Tibial artery (tissue), 4 donors: ENCODE measurements at regions not wholly inside any gene's neighbourhood (a gene's known extent, or its start where the extent isn't known, plus 50 kb on each side); places are given as distances from the start of the nearest gene placed in this dataset.

Experiments used
- DNase-seq, 2 donors: peaks; one replicate each; pipeline ENCODE4 v3.0.0-alpha.2; 2019
- H3K27ac ChIP-seq, 2 donors: fragments of 200-600 bp; sonication (generic) in 1 of 2; 1 replicate in 1 of 2; 2 replicates in 1 of 2; pipeline ENCODE4 v1.5.1; 2018 to 2019; ENCODE audit warnings: mild to moderate bottlenecking in 1 of 2
- H3K27me3 ChIP-seq, 2 donors: fragments of 200-600 bp; sonication (generic) in 1 of 2; one replicate each; pipeline versions ENCODE4 v1.5.1 to v1.6.0; 2016 to 2019
- H3K36me3 ChIP-seq, 3 donors: fragments of 200-600 bp; sonication (generic) in 2 of 3; one replicate each; pipeline ENCODE4 v1.5.1; 2016 to 2019; ENCODE audit warnings: mild to moderate bottlenecking in 2 of 3
- H3K4me1 ChIP-seq, 4 donors: fragments of 200-600 bp; sonication (generic) in 2 of 4; 1 replicate in 3 of 4; 2 replicates in 1 of 4; pipeline ENCODE4 v1.5.1; 2016 to 2019
- H3K4me3 ChIP-seq, 2 donors: fragments of 200-600 bp; sonication (generic) in 1 of 2; 1 replicate in 1 of 2; 2 replicates in 1 of 2; pipeline ENCODE4 v1.5.1; 2018 to 2019; ENCODE audit warnings: mild to moderate bottlenecking in 2 of 2
- H3K9me3 ChIP-seq, 3 donors: fragments of 200-600 bp; sonication (generic) in 1 of 3; one replicate each; pipeline ENCODE4 v1.5.1; 2016 to 2019
- intact Hi-C: fragments of 100-400 bp; cut with DNase I; formaldehyde crosslinking; loops from one replicate; pipeline ENCODE4 v1.15.0; 2023; ENCODE audit warnings: low total_unique reads
- TF ChIP-seq, protein P1 (sequence below), 2 experiments: fragments of 200-600 bp in 1 of 2; fragments of 450-650 bp in 1 of 2; IDR thresholded peaks; one replicate each; pipeline ENCODE4 v1.5.1; 2017 to 2019; ENCODE audit warnings: antibody characterized with exemption in 2 of 2, mild to moderate bottlenecking in 1 of 2, moderate library complexity in 1 of 2

GRCh38 chr5:3386637-3387036 is 209.0 kb upstream of the IRX1 start:
- intact Hi-C loops: no loop called here
- Histone ChIP-seq H3K4me3 (no peak overlapping the region), H3K9me3 (no peaks in the 10 kb centered on the region), H3K4me1 (no peaks in the 10 kb centered on the region), H3K36me3 (no peaks in the 10 kb centered on the region), H3K27ac (no peak overlapping the region), H3K27me3 (peaks cover 0 to 2% of the 10 kb centered on the region in 2 donors)
- TF ChIP-seq, protein P1, sequence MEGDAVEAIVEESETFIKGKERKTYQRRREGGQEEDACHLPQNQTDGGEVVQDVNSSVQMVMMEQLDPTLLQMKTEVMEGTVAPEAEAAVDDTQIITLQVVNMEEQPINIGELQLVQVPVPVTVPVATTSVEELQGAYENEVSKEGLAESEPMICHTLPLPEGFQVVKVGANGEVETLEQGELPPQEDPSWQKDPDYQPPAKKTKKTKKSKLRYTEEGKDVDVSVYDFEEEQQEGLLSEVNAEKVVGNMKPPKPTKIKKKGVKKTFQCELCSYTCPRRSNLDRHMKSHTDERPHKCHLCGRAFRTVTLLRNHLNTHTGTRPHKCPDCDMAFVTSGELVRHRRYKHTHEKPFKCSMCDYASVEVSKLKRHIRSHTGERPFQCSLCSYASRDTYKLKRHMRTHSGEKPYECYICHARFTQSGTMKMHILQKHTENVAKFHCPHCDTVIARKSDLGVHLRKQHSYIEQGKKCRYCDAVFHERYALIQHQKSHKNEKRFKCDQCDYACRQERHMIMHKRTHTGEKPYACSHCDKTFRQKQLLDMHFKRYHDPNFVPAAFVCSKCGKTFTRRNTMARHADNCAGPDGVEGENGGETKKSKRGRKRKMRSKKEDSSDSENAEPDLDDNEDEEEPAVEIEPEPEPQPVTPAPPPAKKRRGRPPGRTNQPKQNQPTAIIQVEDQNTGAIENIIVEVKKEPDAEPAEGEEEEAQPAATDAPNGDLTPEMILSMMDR (IDR thresholded peaks at IDR 0.05): no peak
- no peak for DNase-seq

DNA sequence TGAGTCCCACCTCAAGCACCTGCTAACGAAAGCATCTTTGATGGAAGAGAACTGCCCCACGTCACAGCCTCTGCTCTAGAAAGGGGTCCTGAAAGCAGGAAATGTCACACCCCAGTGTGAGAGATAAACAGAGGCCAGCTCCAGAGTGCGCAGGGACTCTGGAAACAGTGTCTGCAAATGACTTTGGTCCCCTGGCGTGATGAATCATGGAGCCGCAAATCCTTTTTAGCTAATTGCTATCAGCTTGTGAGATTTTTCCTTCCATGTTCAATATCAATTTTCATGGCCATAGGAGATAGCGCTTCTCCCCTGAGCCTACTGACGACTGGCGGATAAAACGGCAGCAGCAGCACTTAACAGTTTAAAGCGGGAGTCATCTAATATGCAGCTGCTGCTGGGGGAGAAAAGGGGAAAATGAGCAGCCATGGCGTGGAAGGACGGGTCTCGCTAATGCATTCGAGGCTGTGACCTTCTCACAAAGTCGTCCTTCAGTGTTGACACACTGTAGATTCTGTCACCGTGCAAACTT is 209.6 kb upstream of the IRX1 start:
- Histone ChIP-seq H3K27me3 (peaks cover 0 to 2% of the 10 kb centered on the region in 2 donors), H3K9me3 (no peaks in the 10 kb centered on the region), H3K4me1 (no peaks in the 10 kb centered on the region), H3K27ac (no peak overlapping the region), H3K36me3 (no peaks in the 10 kb centered on the region), H3K4me3 (no peak overlapping the region)
- TF ChIP-seq, protein P1 (IDR thresholded peaks at IDR 0.05): no peak
- DNase-seq: no peak
- intact Hi-C loops: no loop called here

DNA sequence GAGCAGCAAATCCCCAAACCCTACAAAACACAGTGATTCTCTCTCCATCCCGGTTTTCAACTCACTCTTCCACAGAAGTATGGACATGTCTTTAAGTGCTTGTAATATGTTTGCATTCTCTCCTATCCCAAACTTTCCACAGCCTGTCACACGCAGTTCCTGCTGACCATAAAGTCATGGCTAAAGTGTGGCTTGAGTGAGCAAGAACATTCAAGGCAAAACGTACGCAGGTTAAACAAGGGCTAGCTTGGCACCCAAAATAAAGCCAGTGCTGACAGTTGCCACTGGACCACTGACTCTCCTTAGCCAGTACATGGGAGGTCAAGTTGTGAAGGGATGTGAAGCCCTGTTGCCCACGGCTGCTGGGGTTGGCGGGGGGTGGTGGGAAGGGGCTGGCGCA is 211.1 kb upstream of the IRX1 start:
- Histone ChIP-seq H3K36me3 (no peaks in the 10 kb centered on the region), H3K27me3 (peaks cover 0 to 2% of the 10 kb centered on the region in 2 donors), H3K4me1 (no peaks in the 10 kb centered on the region), H3K9me3 (no peaks in the 10 kb centered on the region), H3K27ac (no peak overlapping the region), H3K4me3 (no peak overlapping the region)
- intact Hi-C loops: no loop called here
- DNase-seq: no peak
- TF ChIP-seq, protein P1 (IDR thresholded peaks at IDR 0.05): no peak

DNA sequence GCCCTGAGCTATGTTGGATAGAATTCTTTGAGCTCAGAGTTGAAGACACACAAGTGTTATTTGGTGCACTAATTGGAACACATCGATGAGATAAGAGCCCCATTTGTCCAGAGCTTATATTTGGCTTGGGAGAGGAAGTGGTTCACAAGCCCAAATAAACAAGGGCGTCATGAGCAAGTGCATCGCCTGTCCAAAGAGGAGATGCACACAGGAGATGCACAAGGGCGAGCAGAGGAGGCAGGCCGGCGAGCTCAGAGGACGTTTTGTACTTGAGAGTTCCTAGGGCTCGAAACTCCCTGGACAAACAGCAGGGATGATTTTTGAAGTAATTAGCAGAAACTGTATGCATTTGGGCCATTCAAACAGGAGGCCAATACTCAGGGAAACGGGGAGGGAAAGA is 212.8 kb upstream of the IRX1 start:
- intact Hi-C loops: no loop called here
- Histone ChIP-seq H3K27ac (no peak overlapping the region), H3K4me3 (no peak overlapping the region), H3K36me3 (no peaks in the 10 kb centered on the region), H3K4me1 (no peaks in the 10 kb centered on the region), H3K9me3 (no peaks in the 10 kb centered on the region), H3K27me3 (peaks cover 0 to 2% of the 10 kb centered on the region in 2 donors)
- TF ChIP-seq, protein P1 (IDR thresholded peaks at IDR 0.05): no peak
- DNase-seq: no peak

DNA sequence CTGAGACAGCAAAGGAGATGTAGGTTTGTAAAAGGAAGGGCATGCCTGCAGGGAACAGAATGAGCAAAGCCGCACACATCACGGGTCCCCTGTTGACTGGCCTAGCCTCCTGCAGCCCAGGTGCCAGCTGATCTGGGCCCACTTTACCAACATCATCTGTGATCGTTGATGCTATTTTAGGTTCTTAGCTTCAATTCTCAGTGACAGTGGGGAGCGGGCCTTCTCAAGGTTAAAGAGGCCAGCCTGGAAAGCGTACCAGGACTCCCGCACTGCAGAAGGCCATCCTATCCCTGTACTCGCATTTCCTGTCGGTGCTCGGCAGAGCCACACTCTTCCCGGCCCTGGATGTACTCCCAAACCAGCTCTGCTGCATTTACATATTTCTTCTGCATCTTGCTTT is 213.5 kb upstream of the IRX1 start:
- intact Hi-C loops: no loop called here
- Histone ChIP-seq H3K4me1 (no peaks in the 10 kb centered on the region), H3K27ac (no peak overlapping the region), H3K9me3 (no peaks in the 10 kb centered on the region), H3K4me3 (no peak overlapping the region), H3K27me3 (no peaks in the 10 kb centered on the region), H3K36me3 (no peaks in the 10 kb centered on the region)
- TF ChIP-seq, protein P1 (IDR thresholded peaks at IDR 0.05): no peak
- no peak for DNase-seq
